Type B pancreatic cell (in vitro differentiated cells): ENCODE measurements at regions not wholly inside any gene's neighbourhood (a gene's known extent, or its start where the extent isn't known, plus 50 kb on each side); places are given as distances from the start of the nearest gene placed in this dataset.
A peak's percentile ranks its signal among the peaks of the same experiment; 100 is the strongest.

Experiments used
- DNase-seq: peaks from one replicate; pipeline ENCODE4 v3.0.0; 2021; ENCODE audit warnings: mixed read lengths; ENCODE audit not compliant: unreplicated experiment; ENCODE audit errors: extremely low spot score
- H3K27ac Mint-ChIP-seq: 2 replicates; pipeline ENCODE4 v1.8.0; 2021; ENCODE audit warnings: mild to moderate bottlenecking, mixed read lengths
- H3K27me3 Mint-ChIP-seq: 2 replicates; pipeline ENCODE4 v1.8.0; 2021; ENCODE audit warnings: mixed read lengths
- H3K36me3 Mint-ChIP-seq: 2 replicates; pipeline ENCODE4 v1.8.0; 2021; ENCODE audit warnings: mixed read lengths
- H3K4me1 Mint-ChIP-seq: one replicate; pipeline ENCODE4 v1.8.0; 2021; ENCODE audit warnings: mixed read lengths; ENCODE audit not compliant: unreplicated experiment
- H3K4me3 Mint-ChIP-seq: 2 replicates; pipeline ENCODE4 v1.8.0; 2021; ENCODE audit warnings: mild to moderate bottlenecking, mixed read lengths
- H3K9me3 Mint-ChIP-seq: 2 replicates; pipeline ENCODE4 v1.8.0; 2021; ENCODE audit warnings: mixed read lengths
- TF ChIP-seq, protein P1 (sequence below): fragments of 200-600 bp; sonication (generic); conservative IDR thresholded peaks from 2 replicates; pipeline ENCODE4 v1.5.0; 2021; ENCODE audit warnings: antibody characterized with exemption, mild to moderate bottlenecking

DNA sequence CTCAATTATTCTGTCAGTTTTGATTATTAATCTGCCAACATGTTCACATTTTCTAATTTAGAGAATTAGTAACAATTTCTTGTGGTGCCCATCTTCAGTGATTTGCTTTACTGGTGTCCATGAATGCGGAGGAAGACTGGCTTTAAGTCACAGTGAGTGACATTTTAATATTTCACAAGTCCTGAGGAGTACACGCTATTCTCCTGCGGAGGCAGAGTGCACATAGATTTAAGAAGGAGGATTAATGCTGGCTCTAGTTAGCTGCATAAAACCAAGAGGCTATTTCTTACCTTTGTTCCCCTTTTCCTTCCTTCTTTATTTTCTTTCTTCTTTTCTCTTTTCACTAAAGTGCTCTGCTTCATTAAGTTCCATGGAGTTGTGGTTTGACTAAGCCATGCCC, 495.2 kb upstream of the IGFBP7 start:
- Mint-ChIP-seq H3K36me3 (no peaks in the 10 kb centered on the region), H3K9me3 (no peaks in the 10 kb centered on the region), H3K4me3 (no peak overlapping the region), H3K27ac (no peak overlapping the region), H3K27me3 (no peaks in the 10 kb centered on the region), H3K4me1 (peaks cover 23% of the 10 kb centered on the region)
- DNase-seq = no peak
- TF ChIP-seq, protein P1, sequence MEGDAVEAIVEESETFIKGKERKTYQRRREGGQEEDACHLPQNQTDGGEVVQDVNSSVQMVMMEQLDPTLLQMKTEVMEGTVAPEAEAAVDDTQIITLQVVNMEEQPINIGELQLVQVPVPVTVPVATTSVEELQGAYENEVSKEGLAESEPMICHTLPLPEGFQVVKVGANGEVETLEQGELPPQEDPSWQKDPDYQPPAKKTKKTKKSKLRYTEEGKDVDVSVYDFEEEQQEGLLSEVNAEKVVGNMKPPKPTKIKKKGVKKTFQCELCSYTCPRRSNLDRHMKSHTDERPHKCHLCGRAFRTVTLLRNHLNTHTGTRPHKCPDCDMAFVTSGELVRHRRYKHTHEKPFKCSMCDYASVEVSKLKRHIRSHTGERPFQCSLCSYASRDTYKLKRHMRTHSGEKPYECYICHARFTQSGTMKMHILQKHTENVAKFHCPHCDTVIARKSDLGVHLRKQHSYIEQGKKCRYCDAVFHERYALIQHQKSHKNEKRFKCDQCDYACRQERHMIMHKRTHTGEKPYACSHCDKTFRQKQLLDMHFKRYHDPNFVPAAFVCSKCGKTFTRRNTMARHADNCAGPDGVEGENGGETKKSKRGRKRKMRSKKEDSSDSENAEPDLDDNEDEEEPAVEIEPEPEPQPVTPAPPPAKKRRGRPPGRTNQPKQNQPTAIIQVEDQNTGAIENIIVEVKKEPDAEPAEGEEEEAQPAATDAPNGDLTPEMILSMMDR = peak; percentile 37

DNA sequence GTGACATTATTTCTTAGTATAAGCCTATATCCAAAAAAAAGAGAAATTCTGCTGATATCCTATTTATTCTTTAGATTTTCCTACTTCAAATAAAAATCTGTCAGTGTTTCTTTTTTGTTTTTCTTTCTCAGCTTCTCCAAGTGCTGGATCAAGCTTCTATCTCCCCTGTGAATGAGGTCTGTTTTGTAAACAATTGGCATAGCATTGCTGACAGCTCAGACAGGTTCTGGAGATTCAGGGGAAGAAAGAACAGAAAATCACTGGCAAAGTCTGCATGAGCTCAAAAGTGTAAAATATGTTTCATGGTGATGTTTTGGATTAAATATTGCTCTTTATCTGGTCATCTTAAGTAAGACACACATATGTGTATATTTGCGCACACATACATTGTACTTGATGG, 492.0 kb upstream of the IGFBP7 start:
- TF ChIP-seq, protein P1 = no peak
- H3K27ac Mint-ChIP-seq = no peak overlapping the region
- H3K9me3 Mint-ChIP-seq = no peaks in the 10 kb centered on the region
- H3K36me3 Mint-ChIP-seq = no peaks in the 10 kb centered on the region
- no peak for DNase-seq
- peaks cover 15% of the 10 kb centered on the region for H3K4me1 Mint-ChIP-seq
- no peaks in the 10 kb centered on the region for H3K27me3 Mint-ChIP-seq
- H3K4me3 Mint-ChIP-seq = no peak overlapping the region

DNA sequence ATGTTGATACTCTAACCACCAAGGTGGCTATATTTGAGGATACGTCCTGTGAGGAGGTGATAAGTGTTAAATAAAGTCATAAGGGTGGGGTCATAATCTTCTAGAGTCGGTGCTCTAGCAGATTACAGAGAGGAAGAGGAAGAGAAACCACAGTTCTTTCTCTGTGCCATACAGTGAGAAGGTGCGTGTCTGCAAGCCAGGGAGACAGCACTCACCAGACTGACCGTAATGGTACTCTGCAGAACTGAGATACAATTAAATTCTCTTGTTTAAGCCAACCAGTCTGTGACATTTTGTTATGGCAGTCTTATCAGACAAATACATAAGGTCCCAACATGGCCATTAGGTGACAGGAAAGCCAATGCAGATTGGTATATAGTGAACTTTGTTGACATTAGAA, 480.9 kb upstream of the IGFBP7 start:
- Mint-ChIP-seq H3K36me3 (no peaks in the 10 kb centered on the region), H3K9me3 (no peaks in the 10 kb centered on the region), H3K27me3 (no peaks in the 10 kb centered on the region), H3K4me3 (no peak overlapping the region), H3K4me1 (peaks cover 8% of the 10 kb centered on the region), H3K27ac (no peak overlapping the region)
- no peak for DNase-seq
- TF ChIP-seq, protein P1 = no peak

DNA sequence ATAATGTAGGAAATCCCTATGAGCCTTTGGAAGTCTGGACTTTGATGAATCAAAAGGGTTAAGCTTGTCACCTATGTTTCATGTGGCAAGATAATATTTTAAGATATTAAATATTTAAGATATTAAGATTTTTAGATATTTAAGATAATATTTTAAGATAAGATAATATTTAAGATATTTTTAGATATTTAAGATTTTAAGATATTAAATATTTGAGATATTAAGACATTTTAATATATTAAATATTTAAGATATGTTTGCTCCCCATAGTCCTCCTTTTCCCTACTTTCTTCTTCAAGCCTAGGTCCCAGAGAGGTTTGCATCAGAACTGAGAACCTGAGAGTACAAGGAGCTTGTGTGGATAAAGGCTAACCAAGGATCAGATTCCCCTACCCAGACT, 478.4 kb upstream of the IGFBP7 start:
- no peak overlapping the region for H3K4me3 Mint-ChIP-seq
- TF ChIP-seq, protein P1 = no peak
- peaks cover 5% of the 10 kb centered on the region for H3K9me3 Mint-ChIP-seq
- no peak overlapping the region for H3K27ac Mint-ChIP-seq
- DNase-seq = no peak
- H3K36me3 Mint-ChIP-seq = peaks cover 4% of the 10 kb centered on the region
- H3K4me1 Mint-ChIP-seq = peaks cover 8% of the 10 kb centered on the region
- no peaks in the 10 kb centered on the region for H3K27me3 Mint-ChIP-seq

DNA sequence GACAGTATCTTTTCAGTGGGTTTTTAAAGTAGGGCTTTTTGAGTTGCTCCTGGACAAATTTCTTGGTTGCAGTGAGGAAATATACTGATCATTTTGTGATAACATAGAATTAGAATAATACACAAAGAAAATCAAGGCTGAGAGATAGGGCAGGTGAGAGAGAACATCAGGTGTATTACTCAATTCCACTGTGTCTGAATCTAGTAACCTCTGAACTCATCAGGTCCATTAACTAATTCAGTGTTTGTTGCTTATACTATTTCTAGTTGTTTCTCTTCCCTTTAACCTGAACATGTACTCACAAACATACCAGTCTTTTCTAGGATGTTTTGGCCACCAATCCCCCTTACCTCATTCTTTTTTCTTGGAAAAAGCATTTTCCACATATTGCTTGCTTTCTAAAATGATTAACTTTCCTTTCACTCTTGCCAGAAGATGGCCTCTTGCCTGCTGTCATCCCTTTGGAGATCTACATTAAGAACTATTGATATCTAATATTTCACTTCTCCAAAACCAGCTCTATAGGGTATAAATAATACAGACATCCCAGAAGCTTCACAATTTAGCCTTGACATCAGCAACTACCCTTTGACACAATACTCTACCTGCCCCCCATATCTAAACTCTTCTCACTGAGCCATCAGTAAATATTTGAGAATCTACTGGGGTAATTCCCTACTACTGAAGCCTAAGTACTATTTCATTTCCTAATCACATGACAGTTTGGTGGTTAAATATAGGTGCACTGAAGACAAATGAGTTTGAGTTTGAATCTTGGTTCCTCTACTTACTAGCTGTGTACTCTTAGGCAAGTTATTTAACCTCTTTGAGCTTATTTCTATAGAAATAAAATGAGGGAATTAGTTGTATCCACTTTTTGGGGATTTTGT, 470.8 kb upstream of the IGFBP7 start:
- TF ChIP-seq, protein P1 = no peak
- Mint-ChIP-seq H3K27ac (no peak overlapping the region), H3K9me3 (peaks cover 11% of the 10 kb centered on the region), H3K36me3 (peaks cover 4% of the 10 kb centered on the region), H3K4me3 (no peak overlapping the region), H3K4me1 (no peaks in the 10 kb centered on the region), H3K27me3 (no peaks in the 10 kb centered on the region)
- no peak for DNase-seq
